ENCODE measurements at regions not wholly inside any gene's neighbourhood (a gene's known extent, or its start where the extent isn't known, plus 50 kb on each side); places are given as distances from the start of the nearest gene placed in this dataset.

- ChIA-PET POLR2A (no interaction called here), CTCF (interaction anchor here (4.3 kb wide), 1 partner anchor 10 kb away, joined by 21 read pairs; no protein-coding TSS in a partner anchor)
- no peak for TF ChIP-seq CTCF (IDR thresholded peaks at IDR 0.05; ENCODE audit: control extremely low read depth, extremely low read depth, low read depth, missing control alignments)
- DNase-seq (ENCODE audit: extremely low spot score), result no peak
These were observed 130.7 kb upstream of the NR3C1 start for GRCh38 chr5:143533978-143534760.

GRCh38 chr5:143533475-143533874, 130.0 kb upstream of the NR3C1 start:
- CTCF ChIA-PET, result interaction anchor here (1.2 kb wide), 1 partner anchor 9 kb away, joined by 3 read pairs; no protein-coding TSS in a partner anchor
- DNase-seq (ENCODE audit: extremely low spot score), result no peak
- no peak for TF ChIP-seq CTCF (IDR thresholded peaks at IDR 0.05; ENCODE audit: control extremely low read depth, extremely low read depth, low read depth, missing control alignments)
- POLR2A ChIA-PET, result no interaction called here

- POLR2A ChIA-PET, result no interaction called here
- no peak for TF ChIP-seq CTCF (IDR thresholded peaks at IDR 0.05; ENCODE audit: control extremely low read depth, extremely low read depth, low read depth, missing control alignments)
- DNase-seq (ENCODE audit: extremely low spot score), result no peak
- CTCF ChIA-PET, result interaction anchor here (0.8 kb wide), 1 partner anchor 18 kb away, joined by 3 read pairs; no protein-coding TSS in a partner anchor
These were observed 124.3 kb upstream of the NR3C1 start for GRCh38 chr5:143527808-143528207.

- no peak for DNase-seq (ENCODE audit: extremely low spot score)
- ChIA-PET POLR2A (no interaction called here), CTCF (interaction anchor here (1.5 to 4.4 kb wide), 2 partner anchors 11 to 39 kb away, joined by 3 to 21 read pairs; no protein-coding TSS in a partner anchor)
- TF ChIP-seq CTCF (IDR thresholded peaks at IDR 0.05; ENCODE audit: control extremely low read depth, extremely low read depth, low read depth, missing control alignments), result no peak
These were observed 121.7 kb upstream of the NR3C1 start for GRCh38 chr5:143525176-143525575.

- CTCF ChIA-PET, result interaction anchor here (0.8 to 4.4 kb wide), 3 partner anchors 9 to 38 kb away, joined by 3 to 21 read pairs (median 3); no protein-coding TSS in a partner anchor
- POLR2A ChIA-PET, result no interaction called here
- no peak for TF ChIP-seq CTCF (IDR thresholded peaks at IDR 0.05; ENCODE audit: control extremely low read depth, extremely low read depth, low read depth, missing control alignments)
These were observed 121.0 kb upstream of the NR3C1 start for GRCh38 chr5:143524338-143524945.

GRCh38 chr5:143521846-143522400, 118.4 kb upstream of the NR3C1 start:
- DNase-seq (ENCODE audit: extremely low spot score), result no peak
- ChIA-PET POLR2A (no interaction called here), CTCF (interaction anchor here (1.0 to 4.4 kb wide), 4 partner anchors 11 to 303 kb away, joined by 3 to 21 read pairs (median 4); no protein-coding TSS in a partner anchor)
- no peak for TF ChIP-seq CTCF (IDR thresholded peaks at IDR 0.05; ENCODE audit: control extremely low read depth, extremely low read depth, low read depth, missing control alignments)

More at GRCh38 chr5:143524338-143524945, 121.0 kb upstream of the NR3C1 start:
- peak; percentile 10 for DNase-seq (ENCODE audit: extremely low spot score)
